Uterus (tissue), 2 donors: ENCODE measurements at regions not wholly inside any gene's neighbourhood (a gene's known extent, or its start where the extent isn't known, plus 50 kb on each side); places are given as distances from the start of the nearest gene placed in this dataset.

Experiments used
- CTCF ChIP-seq, 4 experiments: fragments of 200-600 bp in 2 of 4; fragments of 450-650 bp in 2 of 4; sonication (generic) in 2 of 4; IDR thresholded peaks; one replicate each; pipeline ENCODE4 v1.5.1; 2016 to 2019; ENCODE audit warnings: antibody characterized with exemption in 4 of 4, mild to moderate bottlenecking in 2 of 4, moderate library complexity in 1 of 4
- POLR2A ChIP-seq, 2 donors: fragments of 450-650 bp; IDR thresholded peaks; one replicate each; pipeline ENCODE4 v1.6.1; 2016; ENCODE audit warnings: antibody characterized with exemption in 2 of 2, mild to moderate bottlenecking in 1 of 2, moderate library complexity in 1 of 2

- TF ChIP-seq CTCF (IDR thresholded peaks at IDR 0.05) (no peak), POLR2A (IDR thresholded peaks at IDR 0.05) (no peak)
These were observed 799.2 kb downstream of the TLE1 start for GRCh38 chr9:80890124-80890523.
